EH (cell line): ENCODE measurements at regions not wholly inside any gene's neighbourhood (a gene's known extent, or its start where the extent isn't known, plus 50 kb on each side); places are given as distances from the start of the nearest gene placed in this dataset.

ENCODE experiments used
- DNase-seq: peaks from one replicate; pipeline ENCODE4 v3.0.0-alpha.2; 2015; ENCODE audit warnings: low read depth

DNA sequence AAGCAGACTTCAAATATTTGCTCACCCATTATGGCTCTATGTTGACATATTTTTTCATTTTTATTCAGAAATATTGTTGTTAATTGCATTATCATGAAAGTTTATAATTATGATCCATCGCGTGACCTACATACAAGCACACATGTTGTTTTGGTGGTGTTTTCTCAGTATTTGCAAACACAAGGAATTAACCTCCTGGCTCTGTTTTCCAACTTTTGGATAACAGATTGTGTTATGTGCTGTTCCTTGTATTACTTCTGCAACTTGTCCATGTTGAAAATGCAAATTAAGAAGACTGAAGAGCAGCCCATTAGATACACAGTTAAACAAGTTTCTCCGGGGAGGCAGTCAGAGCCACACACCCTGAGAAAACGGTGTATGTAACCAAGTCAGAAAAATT lies 201.2 kb downstream of the SEC23A start:
- DNase-seq, result no peak

DNA sequence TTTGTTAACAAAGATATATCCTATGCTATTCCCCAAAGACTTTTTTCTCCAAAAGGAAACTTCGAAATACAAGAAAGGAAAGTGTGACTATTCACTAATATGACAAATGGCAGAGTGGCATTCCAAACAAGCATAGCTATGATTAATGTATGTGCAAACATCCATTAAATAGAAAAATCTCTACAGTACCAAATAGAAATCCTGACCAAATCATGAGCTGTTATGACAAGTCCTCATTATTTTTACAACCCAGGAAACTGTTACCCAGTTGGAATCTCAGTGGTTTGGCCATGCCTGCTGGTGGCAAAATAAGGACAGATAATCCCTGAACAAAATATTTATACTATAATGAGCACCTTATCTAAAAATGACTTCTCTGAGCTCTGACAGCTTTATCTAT lies 202.1 kb downstream of the SEC23A start:
- DNase-seq, result no peak

- DNase-seq, result no peak
Observed at GRCh38 chr14:38887696-38888095, 215.3 kb downstream of the SEC23A start.

DNA sequence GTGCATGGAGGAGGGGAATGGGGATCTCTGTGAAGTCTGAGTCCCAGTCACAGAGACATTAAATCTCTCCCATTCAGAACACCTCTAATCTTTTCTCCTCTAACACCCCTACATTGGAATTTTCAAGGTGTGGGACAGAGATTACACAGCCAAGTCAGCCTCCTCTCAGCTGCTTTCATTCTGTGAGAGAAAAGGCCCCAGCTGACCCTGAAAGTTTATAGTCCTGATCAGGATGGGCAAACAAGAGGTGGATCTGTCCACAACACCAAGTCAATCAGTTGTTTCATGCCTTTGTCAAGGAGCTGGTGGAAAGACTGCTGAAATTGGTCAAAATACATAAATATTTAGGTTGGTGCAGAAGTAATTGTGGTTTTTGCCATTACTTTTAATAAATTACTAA lies 218.9 kb downstream of the SEC23A start:
- DNase-seq, result no peak

- DNase-seq, result no peak
Observed at GRCh38 chr14:38883127-38883526, 219.9 kb downstream of the SEC23A start.

DNA sequence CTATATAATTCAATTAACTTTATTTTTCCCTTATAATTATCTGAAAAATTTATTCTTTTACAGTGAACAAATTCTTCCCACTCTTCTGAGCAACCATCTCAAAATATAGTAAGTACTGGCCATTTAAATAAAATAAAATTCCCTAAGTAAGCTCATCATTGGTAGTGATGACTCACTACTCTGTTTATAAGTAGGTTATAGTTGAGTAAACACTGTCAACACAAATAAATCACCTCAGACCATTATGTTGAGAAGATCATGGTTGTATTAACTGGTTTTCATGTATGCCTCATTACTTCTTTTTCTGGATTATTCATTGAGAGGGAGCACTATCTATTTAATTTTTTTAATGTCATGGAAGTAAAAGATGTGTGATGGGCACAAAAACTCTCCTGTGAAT lies 220.5 kb downstream of the SEC23A start:
- DNase-seq, result peak; percentile 1

DNA sequence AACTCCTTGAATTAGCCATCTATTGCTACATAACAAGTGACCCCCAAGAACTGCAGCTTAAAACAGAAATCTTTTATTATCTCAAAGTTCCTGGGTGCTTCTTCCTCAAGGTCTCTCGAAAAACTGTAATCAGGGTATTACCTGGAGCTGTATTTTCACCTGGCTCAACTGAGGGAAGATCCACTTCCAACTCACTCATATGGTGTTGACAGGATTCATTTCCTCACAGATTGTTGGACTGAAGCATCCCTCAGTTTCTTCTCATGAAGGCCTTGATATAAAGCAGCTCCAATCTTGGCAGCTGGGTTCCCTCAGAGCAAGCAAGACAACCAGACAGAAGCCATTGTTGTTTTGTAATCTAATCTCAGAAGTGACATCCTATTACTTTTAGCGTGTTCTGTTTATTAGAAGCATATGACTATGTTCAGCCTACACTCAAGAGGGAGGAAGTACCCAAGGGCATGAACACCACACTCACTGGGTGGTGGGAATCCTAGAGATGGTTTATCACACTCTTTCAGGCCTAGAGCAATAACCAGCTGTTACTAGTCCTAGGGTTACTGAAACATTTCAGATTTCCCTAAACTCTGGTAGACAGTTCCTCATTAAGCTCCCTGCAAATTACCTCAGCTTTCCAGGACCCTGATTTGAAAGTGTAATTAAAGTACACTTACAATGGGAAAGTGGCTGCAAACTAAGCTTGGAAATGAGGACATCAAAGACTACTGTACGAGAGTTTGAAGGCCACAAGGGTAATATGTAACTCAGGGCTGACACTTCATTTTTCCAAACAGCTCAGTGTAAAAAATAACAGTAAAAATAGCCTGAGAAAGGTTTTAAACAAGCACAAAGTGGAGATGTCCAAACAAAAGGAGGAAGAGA lies 222.2 kb downstream of the SEC23A start:
- no peak for DNase-seq

DNA sequence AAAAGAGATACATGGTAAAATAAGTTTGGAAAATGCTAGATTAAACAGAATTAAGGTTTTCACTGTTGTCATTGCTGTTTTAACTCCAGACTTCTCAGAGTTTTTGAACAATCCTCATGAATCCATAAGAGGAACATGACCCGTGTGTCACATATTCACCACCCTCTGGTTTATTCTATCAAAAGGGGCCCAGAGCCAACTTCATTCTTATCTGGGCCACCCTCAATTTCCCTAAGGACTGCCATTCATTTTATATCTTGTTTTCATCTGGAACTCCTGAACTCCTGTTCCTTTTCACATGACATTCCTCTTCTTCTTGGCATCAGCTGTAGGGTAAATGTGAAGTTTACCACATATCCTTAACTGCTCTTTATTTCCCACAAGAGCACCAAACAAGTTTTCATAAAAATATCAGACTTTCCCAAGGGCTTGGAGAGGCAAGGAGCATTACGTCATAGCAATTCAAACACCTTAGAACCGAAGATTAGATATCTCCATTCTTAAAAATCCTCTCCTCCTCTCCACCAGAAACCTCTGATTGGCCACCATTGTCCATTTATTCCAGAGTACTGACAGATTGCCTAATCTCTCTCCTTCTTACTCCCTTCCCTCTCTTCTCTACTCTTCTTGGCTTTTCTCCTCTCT lies 225.2 kb downstream of the SEC23A start:
- DNase-seq, result no peak

GRCh38 chr14:38874721-38875120 lies 228.3 kb downstream of the SEC23A start:
- no peak for DNase-seq

DNA sequence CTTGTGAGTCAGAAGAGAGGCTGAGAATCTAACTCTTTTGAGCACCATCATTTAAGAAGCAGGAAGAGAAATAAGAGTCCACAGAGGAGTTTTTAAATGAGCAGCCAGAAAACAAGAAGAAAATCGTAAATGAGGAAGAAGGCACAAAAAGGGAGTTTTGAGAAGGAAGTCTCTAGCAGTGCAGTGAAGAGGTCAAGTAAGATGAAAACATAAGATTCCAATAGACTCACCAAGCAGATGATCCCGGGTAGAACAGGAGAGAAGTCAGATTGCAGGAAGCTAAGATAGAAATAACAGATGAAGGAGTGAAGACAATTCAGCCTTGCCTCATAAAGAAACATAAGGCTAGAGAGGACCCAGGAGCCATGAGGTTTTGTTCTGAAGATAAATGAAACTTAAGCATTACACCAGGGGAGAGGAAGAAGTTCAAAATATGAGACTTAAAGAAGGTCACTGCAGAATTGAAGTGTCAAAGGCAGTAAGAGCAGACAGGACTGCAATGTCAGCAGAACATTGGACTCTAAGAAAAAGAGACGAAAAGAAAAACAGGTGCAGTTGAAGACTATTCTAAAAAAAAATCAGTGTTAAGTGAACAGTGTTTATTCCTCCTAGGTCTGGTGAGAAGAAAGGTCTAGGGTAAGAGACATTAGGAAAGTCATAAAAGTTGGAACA lies 229.0 kb downstream of the SEC23A start:
- no peak for DNase-seq

- peak; percentile 1 for DNase-seq
Observed at GRCh38 chr14:38870296-38870836, 232.7 kb downstream of the SEC23A start.

DNA sequence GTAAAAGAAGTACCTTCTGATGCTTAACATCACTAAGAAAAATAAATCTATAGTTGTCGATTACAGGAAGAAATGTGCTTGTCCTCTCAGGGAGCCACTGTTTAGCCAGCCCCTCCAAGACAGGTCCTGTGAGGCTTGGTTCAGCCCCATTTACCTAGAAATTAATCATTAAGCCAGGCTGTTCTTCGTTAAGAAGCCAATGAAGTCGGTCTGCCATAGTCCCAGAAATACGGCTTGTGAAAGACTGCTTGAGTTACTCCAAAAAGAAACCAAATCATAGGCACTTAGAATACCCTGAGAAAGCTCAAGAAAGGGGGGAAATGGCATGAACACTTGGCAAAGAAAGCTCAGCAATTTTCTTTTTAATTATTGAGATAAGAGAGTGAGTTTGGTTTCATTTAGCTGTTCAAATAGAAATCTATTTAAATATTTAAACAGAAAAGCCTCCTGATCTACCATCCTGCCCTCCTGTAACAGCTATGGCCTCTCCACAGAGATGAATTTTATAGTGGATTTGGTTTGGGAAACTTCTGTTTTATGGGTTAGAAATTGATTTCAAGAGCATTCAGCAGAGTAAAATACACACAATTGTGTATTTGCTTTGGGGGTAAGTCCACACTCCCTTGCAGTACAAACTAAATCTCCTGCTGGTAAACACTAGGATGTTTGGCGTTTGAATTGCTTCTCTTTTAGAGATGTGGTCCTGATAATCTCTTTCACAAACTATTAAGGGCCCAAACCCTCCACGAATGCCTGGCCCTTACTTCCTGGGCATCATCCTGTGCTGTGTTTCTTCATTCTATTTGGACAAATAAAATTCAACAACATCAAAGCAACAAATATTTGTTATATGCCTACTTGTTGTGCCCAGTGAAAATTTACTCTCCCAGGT lies 234.4 kb downstream of the SEC23A start:
- DNase-seq, result no peak

- peak; percentile 80 for DNase-seq
Observed at GRCh38 chr14:38867561-38868150, 235.4 kb downstream of the SEC23A start.

DNA sequence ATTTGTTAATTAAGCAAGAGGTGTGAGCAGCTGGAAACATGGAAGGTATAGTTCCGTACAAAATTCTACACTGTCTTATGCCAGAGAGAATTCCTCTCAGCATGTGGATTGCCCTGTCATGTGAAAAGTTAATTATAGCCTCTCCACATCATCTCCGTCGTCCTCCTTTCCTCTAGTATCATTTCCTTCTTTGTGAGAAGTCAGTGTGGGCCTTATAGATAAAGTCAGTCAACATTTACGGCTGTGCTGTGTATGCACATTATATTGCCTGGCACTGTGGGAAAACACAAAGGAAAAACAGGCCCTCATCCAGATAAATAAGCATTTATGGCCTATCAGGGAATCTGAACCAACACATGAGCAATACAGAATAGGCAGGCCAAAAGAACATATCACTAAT lies 236.6 kb downstream of the SEC23A start:
- DNase-seq, result no peak

DNA sequence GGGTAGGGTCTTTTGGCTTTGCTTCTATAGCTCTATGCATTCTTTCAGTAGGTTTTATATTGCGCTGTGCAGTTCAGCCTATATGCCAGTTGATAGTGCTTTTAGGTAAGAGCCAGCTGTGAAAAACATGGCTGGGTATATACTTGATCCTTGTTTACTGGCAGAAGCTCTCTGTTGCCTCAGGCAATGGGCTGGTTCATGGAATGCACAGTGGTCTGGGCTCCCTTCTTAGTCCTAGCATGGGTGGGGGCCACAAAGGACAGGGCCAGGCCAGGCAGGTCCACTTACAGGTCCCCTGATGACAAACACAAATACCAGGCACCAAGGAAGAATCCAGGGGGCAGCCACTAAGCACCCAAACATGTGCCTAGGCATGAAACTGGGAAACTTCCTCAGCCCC lies 240.7 kb downstream of the SEC23A start:
- no peak for DNase-seq

DNA sequence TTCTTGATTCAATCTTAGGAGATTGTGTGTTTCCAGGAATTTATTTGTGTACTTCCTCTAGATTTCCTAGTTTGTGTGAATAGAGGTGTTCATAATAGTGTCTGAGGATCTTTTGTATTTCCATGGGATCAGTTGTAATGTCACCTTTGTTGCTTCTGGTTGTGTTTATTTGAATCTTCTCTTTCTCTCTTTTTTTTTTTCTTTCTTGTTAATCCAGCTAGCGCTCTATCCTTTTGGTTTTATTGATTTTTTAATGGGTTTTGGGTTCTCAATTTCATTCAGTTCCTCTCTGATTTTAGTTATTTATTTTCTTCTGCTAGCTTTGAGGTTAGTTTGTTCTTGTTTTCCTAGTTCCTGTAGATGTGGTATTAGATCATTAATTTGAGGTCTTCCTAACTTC lies 242.5 kb downstream of the SEC23A start:
- no peak for DNase-seq

DNA sequence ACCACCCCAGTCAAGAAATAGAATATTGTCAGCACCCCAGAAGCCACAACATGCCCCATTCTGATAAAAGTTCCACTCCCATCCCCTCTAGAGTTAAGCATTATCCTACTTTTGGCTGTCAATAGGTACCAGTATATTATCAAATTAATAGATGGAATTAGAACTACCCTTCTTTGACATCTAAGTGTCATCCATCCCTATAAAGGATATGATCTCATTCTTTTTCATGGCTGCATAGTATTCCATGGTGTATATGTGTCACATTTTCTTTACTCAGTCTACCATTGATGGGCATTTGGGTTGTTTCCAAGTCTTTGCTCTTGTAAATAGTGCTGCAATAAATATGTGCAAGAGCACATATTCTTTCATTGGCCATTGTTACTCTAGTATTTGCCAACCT lies 246.2 kb downstream of the SEC23A start:
- no peak for DNase-seq

GRCh38 chr14:38855513-38855912 lies 247.5 kb downstream of the SEC23A start:
- DNase-seq, result no peak

DNA sequence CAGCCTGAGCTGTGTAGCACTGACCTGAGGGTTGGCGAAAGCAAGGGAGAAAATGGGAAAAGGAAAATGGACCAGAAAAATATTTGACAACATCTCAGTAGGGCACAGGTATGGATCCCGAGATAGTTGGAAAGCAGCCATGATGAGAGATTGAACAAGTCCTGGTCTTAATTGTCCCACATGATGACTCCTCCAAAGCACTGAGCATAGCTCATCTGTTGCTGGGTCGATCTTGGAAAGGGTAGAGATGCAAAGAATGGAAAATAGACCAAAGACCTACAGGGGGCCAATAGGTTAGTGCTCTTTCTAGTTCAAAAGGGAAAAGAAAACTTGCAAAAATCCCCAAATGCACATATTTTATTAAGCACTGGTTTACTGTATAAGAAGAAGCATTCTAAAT lies 251.9 kb downstream of the SEC23A start:
- no peak for DNase-seq

DNA sequence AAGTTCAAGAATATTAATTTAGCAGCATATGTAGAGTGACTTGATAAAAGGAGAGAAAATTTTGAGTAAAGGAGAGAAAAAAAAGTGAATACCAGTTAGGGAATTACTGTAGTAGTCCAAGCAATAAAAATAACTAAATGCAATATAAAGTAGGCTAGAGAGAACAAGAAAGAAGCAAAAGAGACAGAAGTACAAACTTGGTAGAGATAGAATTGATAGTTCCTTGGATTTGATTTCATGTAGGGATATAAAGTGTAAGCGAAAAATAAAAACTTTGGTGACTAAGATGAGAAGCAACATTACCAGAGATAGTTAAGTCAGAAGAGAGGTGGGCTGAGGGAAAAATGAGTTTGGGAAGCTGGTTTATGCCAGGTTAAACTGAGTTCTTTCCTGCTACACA lies 252.4 kb downstream of the SEC23A start:
- DNase-seq, result no peak

GRCh38 chr14:38848243-38848935 lies 254.6 kb downstream of the SEC23A start:
- no peak for DNase-seq
